Type B pancreatic cell (in vitro differentiated cells): ENCODE measurements at regions not wholly inside any gene's neighbourhood (a gene's known extent, or its start where the extent isn't known, plus 50 kb on each side); places are given as distances from the start of the nearest gene placed in this dataset.
"Not testable (repeated sequence)": the region's sequence is repeated elsewhere in the genome, so short reads cannot be mapped to it uniquely, and the experiment has no call there.

Source experiments
- DNase-seq: peaks from one replicate; pipeline ENCODE4 v3.0.0; 2021; ENCODE audit warnings: mixed read lengths; ENCODE audit not compliant: unreplicated experiment; ENCODE audit errors: extremely low spot score
- H3K27ac Mint-ChIP-seq: 2 replicates; pipeline ENCODE4 v1.8.0; 2021; ENCODE audit warnings: mild to moderate bottlenecking, mixed read lengths
- H3K27me3 Mint-ChIP-seq: 2 replicates; pipeline ENCODE4 v1.8.0; 2021; ENCODE audit warnings: mixed read lengths
- H3K36me3 Mint-ChIP-seq: 2 replicates; pipeline ENCODE4 v1.8.0; 2021; ENCODE audit warnings: mixed read lengths
- H3K4me1 Mint-ChIP-seq: one replicate; pipeline ENCODE4 v1.8.0; 2021; ENCODE audit warnings: mixed read lengths; ENCODE audit not compliant: unreplicated experiment
- H3K4me3 Mint-ChIP-seq: 2 replicates; pipeline ENCODE4 v1.8.0; 2021; ENCODE audit warnings: mild to moderate bottlenecking, mixed read lengths
- H3K9me3 Mint-ChIP-seq: 2 replicates; pipeline ENCODE4 v1.8.0; 2021; ENCODE audit warnings: mixed read lengths
- CTCF ChIP-seq: fragments of 200-600 bp; sonication (generic); conservative IDR thresholded peaks from 2 replicates; pipeline ENCODE4 v1.5.0; 2021; ENCODE audit warnings: antibody characterized with exemption, mild to moderate bottlenecking

DNA sequence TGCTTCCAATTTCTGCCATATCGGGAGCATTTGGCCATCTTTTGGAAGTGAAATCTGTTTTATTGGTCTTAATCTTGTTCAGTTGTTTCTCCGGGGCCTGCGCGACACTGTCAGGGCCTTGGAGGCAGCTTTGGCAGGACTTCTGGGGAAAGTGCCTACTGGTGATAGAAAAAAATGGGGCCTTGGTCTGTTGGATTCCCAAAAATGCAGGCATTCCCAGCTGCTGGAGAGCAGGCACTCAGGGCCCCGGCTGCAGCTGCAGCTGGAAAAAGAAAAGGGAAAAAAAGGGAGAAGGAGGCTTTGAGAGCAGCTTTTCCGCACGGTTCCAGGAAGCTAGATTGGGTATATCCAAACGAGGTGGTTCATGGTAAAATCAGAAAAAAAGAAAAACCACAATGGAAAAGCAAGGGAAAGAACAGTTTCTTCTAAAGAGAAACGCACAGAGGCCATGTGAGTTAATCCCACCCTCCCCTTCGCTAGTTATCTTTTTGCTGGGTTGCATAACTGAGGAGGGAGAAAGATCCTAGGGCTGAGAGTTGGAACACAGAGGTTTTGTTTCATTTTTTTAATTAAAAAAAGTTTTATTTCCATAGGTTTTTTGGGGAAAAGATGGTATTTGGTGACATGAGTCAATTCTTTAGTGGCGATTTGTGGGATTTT is 134.7 kb upstream of the RFLNA start:
- no peak for DNase-seq
- Mint-ChIP-seq H3K27me3 (peaks cover 4% of the 10 kb centered on the region), H3K4me1 (peaks cover 37% of the 10 kb centered on the region), H3K27ac (no peak overlapping the region), H3K9me3 (peaks cover 3% of the 10 kb centered on the region), H3K36me3 (peaks cover 3% of the 10 kb centered on the region), H3K4me3 (no peak overlapping the region)
- TF ChIP-seq CTCF, result no peak

- H3K27ac Mint-ChIP-seq, result not testable (repeated sequence)
Observed at GRCh38 chr12:124161402-124161801, 133.5 kb upstream of the RFLNA start.

GRCh38 chr12:124162151-124163110 is 132.5 kb upstream of the RFLNA start:
- Mint-ChIP-seq H3K4me3 (no peak overlapping the region), H3K27me3 (peaks cover 4% of the 10 kb centered on the region), H3K9me3 (peaks cover 3% of the 10 kb centered on the region), H3K4me1 (peaks cover 30% of the 10 kb centered on the region), H3K27ac (no peak overlapping the region), H3K36me3 (peaks cover 3% of the 10 kb centered on the region)
- DNase-seq, result no peak
- TF ChIP-seq CTCF, result no peak

More at GRCh38 chr12:124161402-124161801, 133.5 kb upstream of the RFLNA start:
- H3K27me3 Mint-ChIP-seq, DNase-seq, H3K9me3 Mint-ChIP-seq, H3K4me3 Mint-ChIP-seq, H3K36me3 Mint-ChIP-seq: not testable (repeated sequence)
- H3K4me1 Mint-ChIP-seq, result peaks cover 37% of the 10 kb centered on the region

- no peak for TF ChIP-seq CTCF
- Mint-ChIP-seq H3K9me3 (peaks cover 3% of the 10 kb centered on the region), H3K4me1 (peaks cover 7% of the 10 kb centered on the region), H3K4me3 (no peak overlapping the region), H3K36me3 (no peaks in the 10 kb centered on the region), H3K27ac (no peak overlapping the region), H3K27me3 (no peaks in the 10 kb centered on the region)
- no peak for DNase-seq
Observed at GRCh38 chr12:124165695-124166094, 129.2 kb upstream of the RFLNA start.

DNA sequence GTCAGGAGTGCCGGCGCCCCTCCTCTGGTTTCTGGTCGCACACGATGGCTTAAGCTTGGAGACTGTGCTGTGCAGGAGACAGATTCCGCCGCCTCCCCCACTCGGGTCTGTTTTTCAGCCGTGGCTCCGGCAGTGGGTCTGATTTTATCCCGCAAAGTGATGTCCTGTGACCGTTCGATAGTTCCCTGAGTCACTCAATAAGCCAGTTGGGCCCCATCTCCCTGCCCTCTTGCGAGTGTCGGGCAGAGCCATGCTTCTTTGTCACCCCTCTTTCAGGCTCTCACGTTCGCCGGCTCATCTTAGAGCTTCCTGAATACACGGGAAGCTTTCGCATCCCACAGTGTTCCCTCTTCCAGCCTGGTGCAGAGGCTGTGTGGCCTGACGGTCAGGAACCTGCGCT is 127.8 kb upstream of the RFLNA start:
- no peaks in the 10 kb centered on the region for H3K27me3 Mint-ChIP-seq
- TF ChIP-seq CTCF, result no peak
- no peaks in the 10 kb centered on the region for H3K36me3 Mint-ChIP-seq
- no peak overlapping the region for H3K27ac Mint-ChIP-seq
- no peak overlapping the region for H3K4me3 Mint-ChIP-seq
- H3K9me3 Mint-ChIP-seq, result peaks cover 3% of the 10 kb centered on the region
- H3K4me1 Mint-ChIP-seq, result peaks cover 9% of the 10 kb centered on the region
- no peak for DNase-seq
